Cardiac septum (tissue), 1 donor: ENCODE measurements at regions not wholly inside any gene's neighbourhood (a gene's known extent, or its start where the extent isn't known, plus 50 kb on each side); places are given as distances from the start of the nearest gene placed in this dataset.

Source experiments
- DNase-seq: peaks from one replicate; pipeline ENCODE4 v3.0.0-alpha.2; 2020; ENCODE audit warnings: low spot score
- intact Hi-C: fragments of 100-400 bp; cut with DNase I; formaldehyde crosslinking; loops from one replicate; pipeline ENCODE4 v1.14.0; 2022
- donor health status: DM: no; HTN: no; CAD: no.

GRCh38 chr10:81071087-81071796 is 533.5 kb downstream of the SH2D4B start:
- intact Hi-C loops = no loop called here
- DNase-seq = no peak

GRCh38 chr10:81073155-81073554 is 535.5 kb downstream of the SH2D4B start:
- no peak for DNase-seq
- intact Hi-C loops = no loop called here

DNA sequence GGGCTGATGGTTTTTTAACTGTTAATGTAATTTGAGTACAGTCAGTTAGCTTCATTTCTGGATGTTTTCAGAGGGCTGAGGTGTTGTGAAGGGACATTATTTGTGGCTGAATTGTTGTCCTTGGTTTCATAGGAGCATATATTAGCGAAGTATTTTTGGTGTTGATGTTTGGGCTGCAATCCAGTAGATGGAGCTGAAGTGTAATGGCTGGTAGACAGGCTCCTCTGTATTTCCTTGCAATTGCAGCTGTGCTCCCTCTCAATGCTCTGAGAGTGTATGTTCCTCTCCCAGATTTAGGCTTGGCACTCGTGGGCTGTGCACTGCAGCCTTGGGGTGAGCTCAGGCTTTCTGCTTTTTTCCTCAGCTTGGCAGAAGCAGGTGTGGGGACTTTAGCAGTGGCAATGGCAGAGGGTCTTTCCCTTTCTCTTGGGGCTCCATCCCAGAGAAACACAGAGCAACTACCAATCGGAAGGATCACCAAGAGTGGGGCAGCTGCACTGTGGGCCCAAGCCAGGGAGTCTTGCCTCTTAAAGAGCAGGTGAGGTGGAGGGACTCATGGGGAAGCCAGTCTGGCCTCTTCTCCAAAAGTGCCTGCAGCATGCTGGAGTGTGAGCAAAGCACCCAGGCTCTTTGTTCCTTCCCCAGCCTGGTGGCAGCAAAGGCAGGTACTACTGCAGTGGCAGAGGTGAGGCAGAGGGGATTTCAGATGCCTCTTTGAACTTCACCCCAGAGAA is 544.4 kb downstream of the SH2D4B start:
- intact Hi-C loops = no loop called here
- DNase-seq = no peak

DNA sequence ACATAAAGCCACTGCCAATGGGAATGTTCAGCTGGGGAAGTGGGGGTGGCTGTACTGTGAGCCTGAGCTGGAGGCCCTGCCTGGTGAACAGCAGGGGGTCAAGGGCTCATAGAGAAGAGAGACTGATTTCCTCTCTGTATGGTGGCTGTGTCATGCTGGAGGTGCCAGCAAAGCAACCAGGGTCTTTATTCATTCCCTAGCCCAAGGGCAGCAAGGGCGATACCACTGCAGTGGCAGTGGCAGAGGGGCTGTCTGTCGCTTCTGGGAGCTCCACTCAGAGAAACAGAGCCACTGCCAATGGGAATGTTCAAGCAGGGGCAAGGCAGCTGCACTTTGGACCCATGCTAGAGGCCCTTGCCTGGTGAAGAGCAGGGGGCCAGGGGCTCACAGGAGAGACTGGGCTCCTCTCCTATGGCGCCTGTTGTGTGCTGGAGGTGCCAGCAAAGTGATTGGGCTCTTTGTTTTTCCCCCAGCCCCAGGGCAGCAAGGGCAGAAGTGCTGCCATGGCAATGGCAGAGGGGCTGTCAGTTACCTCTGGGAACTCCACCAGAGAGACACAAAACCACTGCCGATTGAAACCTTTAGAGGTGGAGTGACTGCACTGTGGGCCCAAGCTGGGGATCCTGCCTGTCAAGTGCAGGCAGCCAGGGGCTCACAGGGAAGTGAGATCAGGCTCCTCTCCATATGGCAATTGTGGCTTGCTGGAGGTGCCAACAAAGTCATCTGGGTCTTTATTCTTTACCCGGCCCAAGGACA is 545.1 kb downstream of the SH2D4B start:
- intact Hi-C loops = no loop called here

DNA sequence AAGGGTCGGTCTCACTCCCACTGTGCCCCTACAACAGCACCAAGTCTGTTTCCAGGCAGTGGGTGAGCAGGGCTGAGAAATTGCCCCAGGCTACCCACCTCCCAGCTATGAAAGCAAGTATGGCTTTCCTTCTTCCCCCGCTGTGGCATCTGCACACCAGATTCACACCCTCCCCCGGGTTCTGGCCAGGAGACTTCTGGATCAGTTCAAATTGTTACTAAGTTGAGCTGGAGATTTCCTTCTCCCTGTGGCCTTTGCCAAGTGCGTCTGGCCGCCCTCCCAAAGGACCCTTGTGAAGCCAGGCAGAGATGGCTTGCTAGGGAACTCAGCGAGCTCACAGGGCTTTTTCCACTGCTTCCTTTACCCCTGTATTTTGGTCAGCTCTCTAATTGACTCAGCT is 555.4 kb downstream of the SH2D4B start:
- no peak for DNase-seq
- intact Hi-C loops = no loop called here

More for the DNA sequence above, 545.1 kb downstream of the SH2D4B start:
- no peak for DNase-seq

DNA sequence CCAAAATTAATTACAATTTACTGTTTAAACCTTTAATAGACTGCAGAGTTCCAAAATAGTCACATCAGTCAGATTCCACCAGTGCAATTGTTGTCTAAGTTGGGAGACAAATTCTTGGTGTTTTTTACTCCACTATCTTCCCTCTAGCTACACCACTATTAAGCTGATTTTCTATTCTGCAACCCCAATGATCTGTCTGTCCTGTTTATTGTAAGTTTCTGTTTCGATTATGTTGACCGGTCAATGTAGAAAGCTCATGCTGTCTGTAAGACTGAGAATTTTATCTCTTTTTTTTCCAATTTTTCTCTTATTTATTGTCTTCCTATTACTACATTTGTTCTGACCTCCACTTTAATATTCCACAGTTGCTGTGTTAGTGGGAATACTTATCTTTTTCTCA is 557.5 kb downstream of the SH2D4B start:
- intact Hi-C loops = no loop called here
- no peak for DNase-seq

GRCh38 chr10:81096558-81096957 is 558.9 kb downstream of the SH2D4B start:
- intact Hi-C loops = no loop called here
- no peak for DNase-seq

- DNase-seq = no peak
- intact Hi-C loops = no loop called here
Measured at GRCh38 chr10:81101062-81101461, 563.4 kb downstream of the SH2D4B start.

- intact Hi-C loops = no loop called here
Measured at GRCh38 chr10:81104494-81104893, 566.8 kb downstream of the SH2D4B start.

DNA sequence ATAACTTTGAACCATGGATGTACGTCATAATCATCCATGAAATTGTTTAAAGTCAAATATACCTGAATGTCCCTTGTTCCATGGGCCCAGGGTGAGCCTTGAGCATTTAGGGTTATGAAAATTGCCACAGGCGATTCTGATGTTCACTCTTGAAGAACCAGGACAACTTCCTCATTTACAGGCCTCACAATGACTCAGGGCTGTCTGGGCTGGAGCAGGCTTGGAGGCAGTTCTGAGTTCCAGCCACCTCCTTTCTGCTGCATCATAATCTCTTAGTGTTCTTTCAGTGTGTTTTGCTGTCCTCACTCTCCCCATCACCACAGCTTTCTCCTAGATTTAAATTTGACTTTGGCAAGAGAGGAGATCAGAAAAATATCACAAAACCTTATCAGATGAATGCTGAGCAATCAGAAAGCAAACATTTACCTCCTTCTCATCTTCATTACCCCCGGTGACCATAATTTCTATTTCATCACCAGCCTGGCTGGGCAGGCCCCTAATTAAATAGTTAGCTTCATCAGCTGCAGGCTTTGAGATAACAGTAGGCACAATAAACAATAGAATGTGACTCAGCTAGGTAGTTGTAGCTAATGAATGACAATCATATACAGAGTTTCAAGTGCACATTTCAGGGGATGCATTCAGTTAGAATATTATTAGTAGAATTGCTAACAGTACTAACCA is 571.0 kb downstream of the SH2D4B start:
- intact Hi-C loops = no loop called here
- DNase-seq = no peak

More at GRCh38 chr10:81104494-81104893, 566.8 kb downstream of the SH2D4B start:
- no peak for DNase-seq

DNA sequence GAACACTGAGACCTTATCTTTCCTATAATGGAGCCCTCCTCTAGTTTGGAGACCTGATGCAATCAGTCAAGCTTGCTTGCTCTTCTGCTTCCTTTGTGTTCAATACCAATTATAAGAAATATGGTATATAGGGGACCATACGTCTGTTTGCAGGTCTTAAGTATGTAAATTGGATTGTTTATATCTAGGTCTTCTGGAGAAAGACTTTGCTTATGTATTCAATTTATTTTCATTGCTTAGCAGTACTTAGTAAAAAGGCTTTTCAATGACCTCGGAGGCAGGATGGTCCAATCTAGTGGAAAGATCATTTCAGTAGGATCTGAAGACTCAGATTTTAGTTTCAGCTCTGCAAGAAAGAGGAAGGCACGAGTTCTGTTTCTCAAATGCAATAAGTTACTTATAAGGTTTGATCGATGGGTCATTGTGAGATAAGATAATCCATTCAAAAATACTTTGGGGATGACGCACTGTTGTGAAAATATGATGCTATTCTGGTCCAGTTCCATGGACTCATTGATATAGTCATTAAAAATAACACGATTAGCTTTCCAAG is 571.6 kb downstream of the SH2D4B start:
- intact Hi-C loops = no loop called here
- no peak for DNase-seq

- intact Hi-C loops = no loop called here
Measured at GRCh38 chr10:81116201-81116600, 578.5 kb downstream of the SH2D4B start.

DNA sequence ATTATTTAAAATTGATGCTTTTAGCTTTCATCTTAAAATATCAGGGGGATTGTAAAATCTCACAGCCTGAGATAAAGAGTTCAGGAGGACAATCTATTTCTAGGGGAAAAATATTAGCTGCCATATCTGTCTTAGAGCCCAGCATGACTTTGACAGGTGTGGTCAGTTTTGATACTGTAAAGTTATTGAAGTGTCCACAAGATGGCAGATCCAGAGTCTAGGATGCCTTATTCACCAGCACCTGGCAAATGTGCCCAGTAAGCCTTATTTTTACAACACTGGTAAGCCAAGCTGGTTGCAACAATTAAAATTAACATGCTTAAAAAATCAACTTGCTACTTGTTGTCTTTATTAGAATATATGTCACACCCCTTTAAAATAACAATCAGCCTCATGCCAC is 579.3 kb downstream of the SH2D4B start:
- DNase-seq = no peak
- intact Hi-C loops = no loop called here

More at GRCh38 chr10:81116201-81116600, 578.5 kb downstream of the SH2D4B start:
- DNase-seq = no peak

DNA sequence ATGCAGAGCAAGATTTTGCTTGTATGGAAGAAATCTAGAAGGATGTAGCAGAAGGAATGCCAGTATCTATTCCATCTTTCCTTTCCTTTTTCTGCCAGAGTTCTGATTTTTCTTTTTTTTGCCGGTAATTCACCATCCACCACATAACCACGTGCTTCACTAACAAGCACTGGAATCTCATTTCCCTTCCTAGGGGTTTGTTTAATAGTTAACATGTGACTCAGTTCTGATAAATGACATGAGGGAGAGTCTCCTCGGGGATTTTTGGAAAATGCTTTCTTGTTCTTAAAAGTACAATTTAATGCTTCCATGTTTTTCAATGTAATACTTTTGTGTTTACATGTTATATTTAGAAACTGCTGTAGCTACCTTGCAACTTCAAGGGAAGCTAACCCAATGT is 590.2 kb downstream of the SH2D4B start:
- intact Hi-C loops = no loop called here
- no peak for DNase-seq

- intact Hi-C loops = no loop called here
- no peak for DNase-seq
Measured at GRCh38 chr10:81130014-81130413, 592.3 kb downstream of the SH2D4B start.

GRCh38 chr10:81135851-81136250 is 598.1 kb downstream of the SH2D4B start:
- intact Hi-C loops = no loop called here
- DNase-seq = no peak

DNA sequence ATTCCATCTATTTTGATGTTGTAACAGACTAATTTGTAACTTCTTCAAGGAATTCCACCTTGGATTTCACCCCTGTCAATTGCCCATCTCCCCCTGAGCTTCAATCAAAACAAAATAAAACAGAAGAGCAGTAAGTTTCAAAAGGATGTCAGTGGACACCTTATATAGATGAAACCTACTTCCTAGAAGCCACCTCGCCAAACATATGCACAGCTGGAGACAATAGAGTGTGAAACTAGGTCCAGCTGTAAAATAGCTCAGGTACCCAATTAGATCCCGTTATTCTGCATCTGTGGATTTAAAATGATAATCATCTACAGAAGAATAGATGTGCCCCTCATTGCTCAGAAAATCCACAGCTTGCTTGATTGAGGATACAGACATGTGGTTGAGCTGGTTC is 598.6 kb downstream of the SH2D4B start:
- DNase-seq = no peak
- intact Hi-C loops = no loop called here

DNA sequence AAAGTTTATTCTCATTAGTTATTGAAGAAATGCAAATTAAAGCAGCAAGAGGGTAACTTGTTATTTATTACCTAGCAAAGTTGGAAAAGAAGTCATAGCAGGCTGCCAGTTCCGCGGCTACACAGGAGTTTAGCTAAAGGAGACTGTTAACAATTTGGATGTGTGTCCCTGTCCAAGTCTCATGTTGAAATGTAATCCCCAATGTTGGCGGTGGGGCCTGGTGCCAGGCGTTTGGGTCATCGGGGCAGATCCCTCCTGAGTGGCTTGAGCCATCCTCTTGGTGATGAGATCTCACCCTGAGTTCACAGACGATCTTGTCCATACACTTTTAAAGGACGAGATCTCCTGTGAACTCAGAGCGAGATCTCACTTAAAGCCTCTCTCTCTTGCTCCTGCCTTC is 608.3 kb downstream of the SH2D4B start:
- intact Hi-C loops = no loop called here
- DNase-seq = no peak

DNA sequence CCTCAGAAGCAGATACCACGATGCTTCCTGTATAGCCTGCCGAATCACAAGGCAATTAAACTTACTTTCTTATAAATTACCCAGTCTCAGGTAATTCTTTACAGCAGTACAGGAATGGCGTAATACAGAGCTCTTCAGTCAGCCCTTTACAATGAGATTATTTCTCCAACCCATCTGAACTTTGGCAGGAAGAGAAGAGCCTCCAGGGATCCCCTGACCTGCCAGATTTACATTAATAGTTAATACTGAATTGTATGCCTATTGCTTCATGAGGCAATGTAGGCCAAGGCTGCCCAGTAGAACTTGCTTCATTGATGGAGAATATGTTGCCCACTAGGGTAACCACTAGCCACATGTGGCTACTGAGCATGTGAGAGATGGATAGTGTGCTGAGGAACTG is 608.7 kb downstream of the SH2D4B start:
- DNase-seq = no peak

GRCh38 chr10:81152656-81153055 is 615.0 kb downstream of the SH2D4B start:
- DNase-seq = no peak
- intact Hi-C loops = no loop called here

More for the DNA sequence above, 608.7 kb downstream of the SH2D4B start:
- intact Hi-C loops = no loop called here
